ENCODE measurements at regions not wholly inside any gene's neighbourhood (a gene's known extent, or its start where the extent isn't known, plus 50 kb on each side); places are given as distances from the start of the nearest gene placed in this dataset.

DNA sequence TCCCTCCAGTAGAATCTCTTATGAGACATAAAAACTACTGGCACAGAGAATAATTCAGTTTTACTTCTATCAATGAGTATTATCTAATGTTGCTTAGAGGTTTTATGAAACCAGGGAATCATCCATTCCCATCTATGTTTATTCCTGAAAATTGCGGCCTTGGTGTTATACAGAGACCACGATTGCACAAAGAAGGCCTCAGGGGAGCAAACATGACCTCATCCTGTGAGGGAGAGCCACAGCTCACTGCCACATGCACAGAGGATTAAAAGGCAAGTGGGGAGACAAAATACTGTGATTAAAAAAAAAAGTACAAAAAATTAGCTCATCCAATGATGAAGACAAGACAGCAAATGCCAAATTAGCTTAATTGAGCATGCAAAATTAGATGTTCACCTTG is 111.8 kb upstream of the SLC35G4 start:
- no peak overlapping the region for H3K27ac ChIP-seq (ENCODE audit: low read depth in 1 of 2, low read length in 2 of 2)
- Mint-ChIP-seq H3K36me3 (ENCODE audit: low read depth) (no peaks in the 10 kb centered on the region), H3K4me1 (ENCODE audit: low read depth) (no peaks in the 10 kb centered on the region), H3K4me3 (no peak overlapping the region), H3K9me3 (no peaks in the 10 kb centered on the region), H3K27me3 (no peaks in the 10 kb centered on the region), H3K27ac (no peak overlapping the region)
- CTCF ChIA-PET, result no interaction called here
- no peak for DNase-seq
- no peak for TF ChIP-seq CTCF (IDR thresholded peaks at IDR 0.05)
- no peaks in the 10 kb centered on the region for H3K36me3 ChIP-seq (ENCODE audit: insufficient read depth, low read length)
- intact Hi-C loops (cut with DNase I, micrococcal nuclease), result no loop called here
- ATAC-seq (ENCODE audit: poor library complexity), result no peak
- peaks cover 0 to 5% of the 10 kb centered on the region in 2 experiments for H3K9me3 ChIP-seq (ENCODE audit: control insufficient read depth in 1 of 2, insufficient read depth in 1 of 2, low read length in 2 of 2)
- POLR2A ChIA-PET, result no interaction called here
- H3K4me3 ChIP-seq (ENCODE audit: low read length), result no peak overlapping the region
- no peaks in the 10 kb centered on the region for H3K4me1 ChIP-seq (ENCODE audit: insufficient read depth, low read length)
- H3K27me3 ChIP-seq (ENCODE audit: control insufficient read depth in 1 of 2, insufficient read depth in 2 of 2, low read length in 2 of 2), result no peaks in the 10 kb centered on the region

DNA sequence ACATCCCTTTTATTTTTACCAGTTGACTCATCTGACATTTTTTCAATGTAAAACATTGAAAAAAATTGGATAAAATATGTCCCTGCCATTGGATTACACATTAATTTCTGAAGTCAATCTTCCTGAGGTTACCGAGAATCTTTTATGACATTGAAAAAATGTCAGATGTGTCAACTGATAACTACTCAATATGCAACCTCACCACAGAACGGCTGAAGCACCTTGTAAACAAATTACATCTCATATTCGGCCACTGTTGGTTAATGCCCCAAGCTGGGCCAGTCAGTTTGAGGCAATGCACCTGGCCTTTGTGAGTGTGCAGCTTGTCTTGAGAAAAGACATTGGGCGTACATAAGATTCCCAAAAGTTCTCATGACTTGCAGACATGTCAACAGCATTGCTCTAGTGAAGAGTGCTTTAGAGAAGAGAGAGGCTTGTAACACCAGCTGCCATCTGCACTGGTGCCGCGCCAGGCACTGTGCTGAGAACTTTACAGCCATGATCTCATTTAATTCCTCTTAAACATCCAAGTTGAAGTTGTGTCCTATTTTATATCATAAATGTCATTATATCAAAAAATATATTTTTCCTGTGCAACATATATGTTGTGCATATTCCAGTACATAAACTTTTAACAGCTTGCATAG is 112.7 kb upstream of the SLC35G4 start:
- no peaks in the 10 kb centered on the region for H3K36me3 ChIP-seq (ENCODE audit: insufficient read depth, low read length)
- no peaks in the 10 kb centered on the region for H3K27me3 Mint-ChIP-seq
- no peak overlapping the region for H3K4me3 ChIP-seq (ENCODE audit: low read length)
- DNase-seq, result no peak
- peaks cover 0 to 5% of the 10 kb centered on the region in 2 experiments for H3K9me3 ChIP-seq (ENCODE audit: control insufficient read depth in 1 of 2, insufficient read depth in 1 of 2, low read length in 2 of 2)
- no peak for TF ChIP-seq CTCF (IDR thresholded peaks at IDR 0.05)
- ATAC-seq (ENCODE audit: poor library complexity), result no peak
- POLR2A ChIA-PET, result no interaction called here
- H3K36me3 Mint-ChIP-seq (ENCODE audit: low read depth), result no peaks in the 10 kb centered on the region
- no peaks in the 10 kb centered on the region for H3K9me3 Mint-ChIP-seq
- H3K4me1 Mint-ChIP-seq (ENCODE audit: low read depth), result no peaks in the 10 kb centered on the region
- no peaks in the 10 kb centered on the region for H3K4me1 ChIP-seq (ENCODE audit: insufficient read depth, low read length)
- H3K27me3 ChIP-seq (ENCODE audit: control insufficient read depth in 1 of 2, insufficient read depth in 2 of 2, low read length in 2 of 2), result no peaks in the 10 kb centered on the region
- no peak overlapping the region for H3K27ac ChIP-seq (ENCODE audit: low read depth in 1 of 2, low read length in 2 of 2)
- H3K27ac Mint-ChIP-seq, result no peak overlapping the region
- no peak overlapping the region for H3K4me3 Mint-ChIP-seq
- intact Hi-C loops (cut with DNase I, micrococcal nuclease), result no loop called here
- CTCF ChIA-PET, result no interaction called here

DNA sequence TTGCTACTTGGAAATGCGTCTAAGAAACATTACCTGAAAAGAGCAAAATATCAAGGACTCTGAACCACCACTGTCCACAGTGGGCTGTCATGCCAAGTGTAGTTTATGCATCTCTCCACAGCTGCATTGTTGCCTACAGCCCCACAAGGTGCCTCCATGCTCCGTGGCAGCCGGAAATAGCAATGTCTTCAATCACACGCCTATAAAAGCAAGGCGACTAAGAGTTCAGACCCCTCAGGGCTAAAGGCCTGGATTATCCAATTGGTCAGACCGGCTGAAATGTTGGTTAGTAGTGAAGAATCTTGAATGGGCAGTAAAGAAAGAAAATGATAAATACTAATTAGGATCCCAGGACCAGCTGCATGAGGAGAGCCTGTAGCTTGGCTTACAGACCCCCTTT is 114.0 kb upstream of the SLC35G4 start:
- H3K27me3 Mint-ChIP-seq, result no peaks in the 10 kb centered on the region
- ChIA-PET POLR2A (no interaction called here), CTCF (no interaction called here)
- no peaks in the 10 kb centered on the region for H3K9me3 Mint-ChIP-seq
- no peak for DNase-seq
- no peak overlapping the region for H3K27ac Mint-ChIP-seq
- H3K4me1 ChIP-seq (ENCODE audit: insufficient read depth, low read length), result no peaks in the 10 kb centered on the region
- H3K27me3 ChIP-seq (ENCODE audit: control insufficient read depth in 1 of 2, insufficient read depth in 2 of 2, low read length in 2 of 2), result no peaks in the 10 kb centered on the region
- H3K4me3 ChIP-seq (ENCODE audit: low read length), result no peak overlapping the region
- ATAC-seq (ENCODE audit: poor library complexity), result no peak
- no peaks in the 10 kb centered on the region for H3K36me3 Mint-ChIP-seq (ENCODE audit: low read depth)
- no peak overlapping the region for H3K4me3 Mint-ChIP-seq
- no peaks in the 10 kb centered on the region for H3K36me3 ChIP-seq (ENCODE audit: insufficient read depth, low read length)
- H3K27ac ChIP-seq (ENCODE audit: low read depth in 1 of 2, low read length in 2 of 2), result no peak overlapping the region
- H3K4me1 Mint-ChIP-seq (ENCODE audit: low read depth), result no peaks in the 10 kb centered on the region
- intact Hi-C loops (cut with DNase I, micrococcal nuclease), result no loop called here
- H3K9me3 ChIP-seq (ENCODE audit: control insufficient read depth in 1 of 2, insufficient read depth in 1 of 2, low read length in 2 of 2), result peaks cover 0 to 5% of the 10 kb centered on the region in 2 experiments
- TF ChIP-seq CTCF (IDR thresholded peaks at IDR 0.05), result no peak
